HCT116 (cell line): ENCODE measurements at regions not wholly inside any gene's neighbourhood (a gene's known extent, or its start where the extent isn't known, plus 50 kb on each side); places are given as distances from the start of the nearest gene placed in this dataset.

Experiments
- ATAC-seq: fragments of 200-7000 bp; cut with Tn5 transposase; 2 replicates; pipeline ENCODE4 v1.9.1; 2020; ENCODE audit warnings: mild to moderate bottlenecking, moderate library complexity
- BruUV-seq: library from RNA; stranded (reverse); fragments of 400-500 nt; replicated peaks from 2 replicates; lab custom pipeline; 2021; lab: Mats Ljungman, UMichigan
- CTCF ChIA-PET: fragments of 300-600 bp; sonication (Branson Sonifier 250); formaldehyde crosslinking; loops from one replicate; lab custom pipeline; 2021; ENCODE audit warnings: antibody characterized with exemption; lab: Charles Lee
- POLR2A ChIA-PET: fragments of 300-600, 350-600 bp; sonication (Branson Sonifier 250); formaldehyde crosslinking; loops from one replicate; lab custom pipeline; 2021; ENCODE audit warnings: antibody characterized with exemption; lab: Charles Lee
- RAD21 ChIA-PET, 2 experiments: fragments of 300-600 bp; sonication (Branson Sonifier 250); formaldehyde crosslinking; loops; one replicate each; lab custom pipeline; 2023; ENCODE audit warnings: low total read pairs in 2 of 2; ENCODE audit not compliant: uncharacterized antibody in 2 of 2, unreplicated experiment in 2 of 2, low non-redundant PET in 1 of 2; lab: Charles Lee
- DNase-seq: peaks from one replicate; pipeline ENCODE4 v3.0.0-alpha.2; 2010; ENCODE audit warnings: low read depth, low spot score
- H2AFZ ChIP-seq: fragments of 200-600 bp; shearing (Covaris generic), sonication (generic); 2 replicates; pipeline ENCODE4 v1.6.1; 2017; ENCODE audit warnings: low read depth, mixed run types, mixed read lengths, antibody characterized with exemption, low read length; ENCODE audit not compliant: poor library complexity, severe bottlenecking
- H3K27ac ChIP-seq: 2 replicates; pipeline ENCODE4 v1.5.1; 2012; ENCODE audit warnings: low read depth, low read length
- H3K27me3 ChIP-seq: fragments of 200-600 bp; sonication (generic); 2 replicates; pipeline ENCODE4 v1.6.1; 2016; ENCODE audit warnings: mixed run types, low read length, mixed read lengths; ENCODE audit not compliant: insufficient read depth
- H3K36me3 ChIP-seq, 2 experiments: fragments of 200-500 bp in 1 of 2; fragments of 200-600 bp in 1 of 2; sonication (Bioruptor generic) in 1 of 2; sonication (generic) in 1 of 2; 2 replicates each; pipeline versions ENCODE4 v1.5.1 to v1.6.1; 2014 to 2016; ENCODE audit warnings: low read length in 2 of 2, inconsistent platforms in 1 of 2, mixed read lengths in 1 of 2, mixed run types in 1 of 2; ENCODE audit not compliant: insufficient read depth in 2 of 2, control insufficient read depth in 1 of 2
- H3K4me1 ChIP-seq, 2 experiments: fragments of 200-600 bp in 1 of 2; sonication (generic) in 1 of 2; 2 replicates each; pipeline versions ENCODE4 v1.5.1 to v1.6.1; 2012 to 2017; ENCODE audit warnings: low read length in 2 of 2, inconsistent platforms in 1 of 2, mild to moderate bottlenecking in 1 of 2, mixed read lengths in 1 of 2, mixed run types in 1 of 2, moderate library complexity in 1 of 2; ENCODE audit not compliant: insufficient read depth in 2 of 2, control insufficient read depth in 1 of 2
- H3K4me2 ChIP-seq: fragments of 200-600 bp; sonication (generic); 2 replicates; pipeline ENCODE4 v1.6.1; 2017; ENCODE audit warnings: mixed run types, low read length, mixed read lengths
- H3K4me3 ChIP-seq, 2 experiments: fragments of 200-600 bp in 1 of 2; sonication (generic) in 1 of 2; replicated peaks in 1 of 2; 2 replicates each; pipeline ENCODE4 v1.5.1; 2011 to 2016; ENCODE audit warnings: low read length in 2 of 2, control low read depth in 1 of 2, low read depth in 1 of 2, mild to moderate bottlenecking in 1 of 2, mixed read lengths in 1 of 2, mixed run types in 1 of 2
- H3K79me2 ChIP-seq: fragments of 200-600 bp; sonication (generic); 2 replicates; pipeline ENCODE4 v1.6.1; 2017; ENCODE audit warnings: mild to moderate bottlenecking, mixed run types, low read length, moderate library complexity, mixed read lengths; ENCODE audit not compliant: insufficient read depth
- H3K9ac ChIP-seq: fragments of 200-600 bp; sonication (generic); 2 replicates; pipeline ENCODE4 v1.6.1; 2016; ENCODE audit warnings: low read length, mixed read lengths
- H3K9me2 ChIP-seq: fragments of 200-600 bp; sonication (generic), shearing (Covaris generic); 2 replicates; pipeline ENCODE4 v1.6.1; 2017; ENCODE audit warnings: mixed run types, mild to moderate bottlenecking, moderate library complexity; ENCODE audit not compliant: insufficient read depth
- H3K9me3 ChIP-seq, 2 experiments: fragments of 200-500 bp in 1 of 2; fragments of 200-600 bp in 1 of 2; sonication (Bioruptor generic) in 1 of 2; sonication (generic) in 1 of 2; 2 replicates each; pipeline ENCODE4 v1.6.1; 2014 to 2017; ENCODE audit warnings: low read length in 2 of 2, mixed read lengths in 2 of 2, inconsistent platforms in 1 of 2, low read depth in 1 of 2, mild to moderate bottlenecking in 1 of 2, mixed run types in 1 of 2, moderate library complexity in 1 of 2; ENCODE audit not compliant: control insufficient read depth in 1 of 2, insufficient read depth in 1 of 2
- H4K20me1 ChIP-seq: fragments of 200-600 bp; sonication (generic), shearing (Covaris generic); 2 replicates; pipeline ENCODE4 v1.6.1; 2017; ENCODE audit warnings: mixed run types, mild to moderate bottlenecking, moderate library complexity; ENCODE audit not compliant: insufficient read depth
- ATF3 ChIP-seq: IDR thresholded peaks from 2 replicates; pipeline ENCODE4 v1.6.1; 2012
- EZH2phosphoT487 ChIP-seq: fragments of 200-600 bp; IDR thresholded peaks from 2 replicates; pipeline ENCODE4 v1.6.1; 2018; ENCODE audit warnings: antibody characterized with exemption, borderline replicate concordance
- FOSL1 ChIP-seq: IDR thresholded peaks from 2 replicates; pipeline ENCODE4 v1.6.1; 2012; ENCODE audit warnings: low read depth
- JUND ChIP-seq: IDR thresholded peaks from 2 replicates; pipeline ENCODE4 v1.6.1; 2012
- MAX ChIP-seq: IDR thresholded peaks from 2 replicates; pipeline ENCODE4 v1.6.1; 2012
- POLR2A ChIP-seq: IDR thresholded peaks from 2 replicates; pipeline ENCODE4 v1.7.0; 2011; ENCODE audit warnings: borderline replicate concordance; ENCODE audit not compliant: insufficient read depth, insufficient read length; ENCODE audit errors: extremely low read depth
- POLR2AphosphoS5 ChIP-seq: IDR thresholded peaks from 2 replicates; pipeline ENCODE4 v1.6.1; 2011; ENCODE audit warnings: mild to moderate bottlenecking, low read depth, low read length, moderate library complexity
- RAD21 ChIP-seq: IDR thresholded peaks from 2 replicates; pipeline ENCODE4 v1.6.1; 2012; ENCODE audit warnings: low read depth, mild to moderate bottlenecking
- SIN3A ChIP-seq: IDR thresholded peaks from 2 replicates; pipeline ENCODE4 v1.6.1; 2012; ENCODE audit warnings: low read depth
- SP1 ChIP-seq: IDR thresholded peaks from 2 replicates; pipeline ENCODE4 v1.6.1; 2012; ENCODE audit warnings: low read depth
- SRF ChIP-seq: IDR thresholded peaks from 2 replicates; pipeline ENCODE4 v1.6.1; 2012; ENCODE audit warnings: low read depth
- TCF7L2 ChIP-seq: IDR thresholded peaks from 2 replicates; pipeline ENCODE4 v1.7.0; 2011; ENCODE audit warnings: borderline replicate concordance, inconsistent platforms; ENCODE audit not compliant: insufficient read depth, insufficient read length; ENCODE audit errors: extremely low read depth
- YY1 ChIP-seq: IDR thresholded peaks from 2 replicates; pipeline ENCODE4 v1.6.1; 2011; ENCODE audit warnings: low read length, low read depth, moderate library complexity, mild to moderate bottlenecking; ENCODE audit not compliant: insufficient replicate concordance; ENCODE audit errors: extremely low read depth
- ZNF274 ChIP-seq: fragments of 200-500 bp; sonication (Bioruptor generic); IDR thresholded peaks from 2 replicates; pipeline ENCODE4 v1.6.1; 2014; ENCODE audit warnings: mild to moderate bottlenecking, low read depth, low read length, inconsistent platforms
- intact Hi-C: fragments of 100-400 bp; cut with micrococcal nuclease; formaldehyde crosslinking; loops from 2 replicates; pipeline ENCODE4 v1.10.0; 2022
- TF ChIP-seq, protein P1 (sequence below): IDR thresholded peaks from 2 replicates; pipeline ENCODE4 v1.6.1; 2011; ENCODE audit warnings: mild to moderate bottlenecking, low read length, moderate library complexity; ENCODE audit not compliant: insufficient replicate concordance; ENCODE audit errors: extremely low read depth
- TF ChIP-seq, protein P2 (sequence below), 3 experiments: fragments of 200-600 bp in 1 of 3; sonication (generic) in 1 of 3; IDR thresholded peaks in 2 of 3; conservative IDR thresholded peaks in 1 of 3; 2 replicates each; pipeline ENCODE4 v1.5.1; 2012 to 2017; ENCODE audit warnings: low read depth in 2 of 3, low read length in 2 of 3, antibody characterized with exemption in 1 of 3, borderline replicate concordance in 1 of 3, control low read depth in 1 of 3, mild to moderate bottlenecking in 1 of 3, mixed read lengths in 1 of 3, mixed run types in 1 of 3, moderate library complexity in 1 of 3; ENCODE audit not compliant: insufficient read depth in 1 of 3

DNA sequence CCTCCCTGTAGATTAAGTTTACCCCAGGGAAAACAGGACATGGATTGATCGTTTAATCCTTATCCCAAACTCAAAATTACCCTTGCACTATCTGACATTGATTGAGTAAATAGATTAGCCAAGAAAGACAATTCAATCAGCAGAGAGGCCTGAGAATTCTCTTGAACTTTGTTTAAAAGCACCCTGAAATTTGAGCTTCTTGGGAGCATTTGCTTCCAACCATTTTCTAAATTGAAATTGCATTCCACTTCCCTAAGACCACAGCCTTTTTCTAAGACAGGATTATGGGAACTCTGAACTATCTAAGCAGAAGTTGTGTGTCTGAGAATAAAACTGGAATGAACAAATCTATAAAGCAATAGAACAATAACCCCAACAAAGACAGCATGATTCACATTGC is 76.6 kb upstream of the TNRC6A start:
- ATAC-seq (no peak), DNase-seq (no peak)
- POLR2A ChIA-PET, result no interaction called here
- Histone ChIP-seq H3K27ac (no peak overlapping the region), H3K9me2 (no peaks in the 10 kb centered on the region), H3K79me2 (no peaks in the 10 kb centered on the region), H3K9me3 (no peaks in the 10 kb centered on the region), H4K20me1 (no peaks in the 10 kb centered on the region), H3K4me3 (no peak overlapping the region), H3K36me3 (no peaks in the 10 kb centered on the region), H2AFZ (no peak overlapping the region), H3K27me3 (no peaks in the 10 kb centered on the region), H3K9ac (no peak overlapping the region), H3K4me1 (no peaks in the 10 kb centered on the region), H3K4me2 (no peak overlapping the region)
- CTCF ChIA-PET, result no interaction called here
- RAD21 ChIA-PET, result no interaction called here
- TF ChIP-seq POLR2A (no peak), SP1 (no peak), ZNF274 (no peak), TCF7L2 (no peak), JUND (no peak), SIN3A (no peak)
- TF ChIP-seq, protein P1, sequence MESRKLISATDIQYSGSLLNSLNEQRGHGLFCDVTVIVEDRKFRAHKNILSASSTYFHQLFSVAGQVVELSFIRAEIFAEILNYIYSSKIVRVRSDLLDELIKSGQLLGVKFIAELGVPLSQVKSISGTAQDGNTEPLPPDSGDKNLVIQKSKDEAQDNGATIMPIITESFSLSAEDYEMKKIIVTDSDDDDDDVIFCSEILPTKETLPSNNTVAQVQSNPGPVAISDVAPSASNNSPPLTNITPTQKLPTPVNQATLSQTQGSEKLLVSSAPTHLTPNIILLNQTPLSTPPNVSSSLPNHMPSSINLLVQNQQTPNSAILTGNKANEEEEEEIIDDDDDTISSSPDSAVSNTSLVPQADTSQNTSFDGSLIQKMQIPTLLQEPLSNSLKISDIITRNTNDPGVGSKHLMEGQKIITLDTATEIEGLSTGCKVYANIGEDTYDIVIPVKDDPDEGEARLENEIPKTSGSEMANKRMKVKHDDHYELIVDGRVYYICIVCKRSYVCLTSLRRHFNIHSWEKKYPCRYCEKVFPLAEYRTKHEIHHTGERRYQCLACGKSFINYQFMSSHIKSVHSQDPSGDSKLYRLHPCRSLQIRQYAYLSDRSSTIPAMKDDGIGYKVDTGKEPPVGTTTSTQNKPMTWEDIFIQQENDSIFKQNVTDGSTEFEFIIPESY, result no peak
- no TSS peak for BruUV-seq
- intact Hi-C loops, result no loop called here

DNA sequence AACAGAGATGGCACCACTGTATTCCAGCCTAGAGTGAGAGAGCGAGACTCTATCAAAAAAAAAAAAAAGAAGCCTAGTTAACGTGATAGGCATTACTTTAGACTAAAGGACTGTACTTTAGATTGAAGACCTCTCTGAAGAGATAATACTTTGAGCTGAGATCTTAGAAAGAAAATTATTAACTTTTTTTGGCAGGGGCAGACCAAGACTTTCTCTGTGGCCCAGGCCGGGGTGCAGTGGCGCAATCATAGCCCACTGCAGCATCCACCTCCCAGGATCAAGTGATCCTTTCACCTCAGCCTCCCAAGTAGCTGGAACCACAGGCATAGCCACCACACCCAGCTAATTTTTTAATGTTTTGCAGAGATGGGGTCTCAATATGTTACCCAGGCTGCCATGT is 75.7 kb upstream of the TNRC6A start:
- intact Hi-C loops, result no loop called here
- Histone ChIP-seq H3K79me2 (no peaks in the 10 kb centered on the region), H3K9me2 (no peaks in the 10 kb centered on the region), H3K4me3 (no peak overlapping the region), H4K20me1 (no peaks in the 10 kb centered on the region), H3K9me3 (no peaks in the 10 kb centered on the region), H3K27ac (no peak overlapping the region), H3K4me2 (no peak overlapping the region), H3K27me3 (no peaks in the 10 kb centered on the region), H2AFZ (no peak overlapping the region), H3K36me3 (no peaks in the 10 kb centered on the region), H3K9ac (no peak overlapping the region), H3K4me1 (no peaks in the 10 kb centered on the region)
- ChIA-PET CTCF (no interaction called here), POLR2A (no interaction called here), RAD21 (no interaction called here)
- DNase-seq (no peak), ATAC-seq (no peak)
- BruUV-seq, result no TSS peak
- TF ChIP-seq, protein P2, sequence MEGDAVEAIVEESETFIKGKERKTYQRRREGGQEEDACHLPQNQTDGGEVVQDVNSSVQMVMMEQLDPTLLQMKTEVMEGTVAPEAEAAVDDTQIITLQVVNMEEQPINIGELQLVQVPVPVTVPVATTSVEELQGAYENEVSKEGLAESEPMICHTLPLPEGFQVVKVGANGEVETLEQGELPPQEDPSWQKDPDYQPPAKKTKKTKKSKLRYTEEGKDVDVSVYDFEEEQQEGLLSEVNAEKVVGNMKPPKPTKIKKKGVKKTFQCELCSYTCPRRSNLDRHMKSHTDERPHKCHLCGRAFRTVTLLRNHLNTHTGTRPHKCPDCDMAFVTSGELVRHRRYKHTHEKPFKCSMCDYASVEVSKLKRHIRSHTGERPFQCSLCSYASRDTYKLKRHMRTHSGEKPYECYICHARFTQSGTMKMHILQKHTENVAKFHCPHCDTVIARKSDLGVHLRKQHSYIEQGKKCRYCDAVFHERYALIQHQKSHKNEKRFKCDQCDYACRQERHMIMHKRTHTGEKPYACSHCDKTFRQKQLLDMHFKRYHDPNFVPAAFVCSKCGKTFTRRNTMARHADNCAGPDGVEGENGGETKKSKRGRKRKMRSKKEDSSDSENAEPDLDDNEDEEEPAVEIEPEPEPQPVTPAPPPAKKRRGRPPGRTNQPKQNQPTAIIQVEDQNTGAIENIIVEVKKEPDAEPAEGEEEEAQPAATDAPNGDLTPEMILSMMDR (IDR thresholded peaks at IDR 0.05 in 2 of 3, conservative IDR thresholded peaks at IDR 0.05 in 1 of 3; ENCODE audit: borderline replicate concordance in 1 of 3, insufficient read depth in 1 of 3, low read depth in 2 of 3, low read length in 2 of 3), result no peak
- TF ChIP-seq EZH2phosphoT487, result no peak
- TF ChIP-seq SRF, result no peak
- TF ChIP-seq FOSL1, result no peak
- no peak for TF ChIP-seq YY1
- no peak for TF ChIP-seq JUND
- TF ChIP-seq POLR2A, result no peak
- TF ChIP-seq ZNF274, result no peak
- no peak for TF ChIP-seq MAX
- TF ChIP-seq RAD21, result no peak
- no peak for TF ChIP-seq POLR2AphosphoS5
- TF ChIP-seq ATF3, result no peak
